Neuronal stem cell (in vitro differentiated cells): ENCODE measurements at regions not wholly inside any gene's neighbourhood (a gene's known extent, or its start where the extent isn't known, plus 50 kb on each side); places are given as distances from the start of the nearest gene placed in this dataset.

Experiments used
- DNase-seq: peaks from one replicate; pipeline ENCODE4 v3.0.0-alpha.2; 2013; ENCODE audit warnings: low spot score
- H2AFZ ChIP-seq: one replicate; pipeline ENCODE4 v1.6.1; 2013; ENCODE audit warnings: mild to moderate bottlenecking, low read length, inconsistent platforms
- H2AK5ac ChIP-seq: 2 replicates; pipeline ENCODE4 v1.6.1; 2013; ENCODE audit warnings: low read depth, mild to moderate bottlenecking, inconsistent platforms, low read length, moderate library complexity, mixed read lengths
- H2BK120ac ChIP-seq: 2 replicates; pipeline ENCODE4 v1.6.1; 2013; ENCODE audit warnings: low read depth, mild to moderate bottlenecking, inconsistent platforms, low read length, moderate library complexity, mixed read lengths
- H2BK12ac ChIP-seq: one replicate; pipeline ENCODE4 v1.6.1; 2013; ENCODE audit warnings: low read length, inconsistent platforms
- H2BK15ac ChIP-seq: 2 replicates; pipeline ENCODE4 v1.6.1; 2013; ENCODE audit warnings: mild to moderate bottlenecking, low read length, inconsistent platforms, mixed read lengths
- H2BK5ac ChIP-seq: one replicate; pipeline ENCODE4 v1.6.1; 2013; ENCODE audit warnings: inconsistent platforms, mild to moderate bottlenecking, low read length, moderate library complexity
- H3K14ac ChIP-seq: one replicate; pipeline ENCODE4 v1.6.1; 2013; ENCODE audit warnings: low read length, inconsistent platforms
- H3K18ac ChIP-seq: 2 replicates; pipeline ENCODE4 v1.6.1; 2013; ENCODE audit warnings: low read length, inconsistent platforms
- H3K23ac ChIP-seq: 2 replicates; pipeline ENCODE4 v1.6.1; 2013; ENCODE audit warnings: low read depth, mild to moderate bottlenecking, mixed read lengths, low read length, inconsistent platforms; ENCODE audit not compliant: poor library complexity
- H3K27ac ChIP-seq: replicated peaks from 3 replicates; pipeline ENCODE4 v1.5.1; 2013; ENCODE audit warnings: low read length, inconsistent platforms
- H3K27me3 ChIP-seq, 3 experiments: 2 replicates each; pipeline ENCODE4 v1.6.1; 2013; ENCODE audit warnings: low read length in 3 of 3, mild to moderate bottlenecking in 2 of 3, inconsistent platforms in 1 of 3, low read depth in 1 of 3, mixed read lengths in 1 of 3, moderate library complexity in 1 of 3; ENCODE audit not compliant: control insufficient read depth in 3 of 3, insufficient read depth in 3 of 3
- H3K36me3 ChIP-seq, 2 donors: replicated peaks in 1 of 2; 2 replicates each; pipeline ENCODE4 v1.6.1; 2013; ENCODE audit warnings: low read length in 2 of 2; ENCODE audit not compliant: control insufficient read depth in 2 of 2, insufficient read depth in 2 of 2
- H3K4ac ChIP-seq: 2 replicates; pipeline ENCODE4 v1.6.1; 2013; ENCODE audit warnings: inconsistent platforms, mild to moderate bottlenecking, low read length, moderate library complexity
- H3K4me1 ChIP-seq, 2 donors: 1 replicate in 1 of 2; 2 replicates in 1 of 2; pipeline ENCODE4 v1.6.1; 2013; ENCODE audit warnings: low read length in 2 of 2, low read depth in 1 of 2; ENCODE audit not compliant: control insufficient read depth in 2 of 2, insufficient read depth in 1 of 2
- H3K4me2 ChIP-seq: one replicate; pipeline ENCODE4 v1.6.1; 2013; ENCODE audit warnings: mild to moderate bottlenecking, low read length, inconsistent platforms; ENCODE audit not compliant: insufficient read depth, poor library complexity, severe bottlenecking
- H3K4me3 ChIP-seq, 2 donors: 2 replicates each; pipeline ENCODE4 v1.5.1; 2013; ENCODE audit warnings: low read length in 2 of 2, mild to moderate bottlenecking in 2 of 2, inconsistent platforms in 1 of 2, moderate library complexity in 1 of 2
- H3K79me1 ChIP-seq: one replicate; pipeline ENCODE4 v1.6.1; 2013; ENCODE audit warnings: low read depth, mild to moderate bottlenecking, inconsistent platforms, low read length, moderate library complexity
- H3K9ac ChIP-seq: one replicate; pipeline ENCODE4 v1.6.1; 2013; ENCODE audit warnings: mild to moderate bottlenecking, low read depth, low read length, inconsistent platforms; ENCODE audit not compliant: poor library complexity
- H3K9me3 ChIP-seq, 2 donors: replicated peaks in 1 of 2; 2 replicates each; pipeline versions ENCODE3 to v1.6.1; 2013; ENCODE audit warnings: low read length in 2 of 2, mild to moderate bottlenecking in 2 of 2, inconsistent platforms in 1 of 2, low read depth in 1 of 2, mixed read lengths in 1 of 2, moderate library complexity in 1 of 2; ENCODE audit not compliant: control insufficient read depth in 2 of 2, insufficient read depth in 1 of 2
- H4K8ac ChIP-seq: one replicate; pipeline ENCODE4 v1.6.1; 2013; ENCODE audit warnings: low read depth, mild to moderate bottlenecking, inconsistent platforms, low read length, moderate library complexity
- H4K91ac ChIP-seq: one replicate; pipeline ENCODE4 v1.6.1; 2013; ENCODE audit warnings: low read length, low read depth, mild to moderate bottlenecking, inconsistent platforms; ENCODE audit not compliant: poor library complexity
- WGBS, 2 donors: extraction: QIAGEN DNeasy Blood & Tissue Kit; methylation state at CpG; one replicate each; pipeline ENCODE4 v1.1.7; 2013; ENCODE audit warnings: missing lambda C conversion rate in 2 of 2, mixed read lengths in 1 of 2; ENCODE audit not compliant: insufficient read length in 2 of 2, insufficient replicate concordance in 1 of 2; ENCODE audit errors: extremely low coverage in 2 of 2; 5-methylcytosine and 5-hydroxymethylcytosine counted together

- Histone ChIP-seq H3K9ac (no peak overlapping the region), H3K27ac (no peak overlapping the region), H3K23ac (no peak overlapping the region), H3K9me3 (peaks cover 0 to 3% of the 10 kb centered on the region in 2 donors), H4K91ac (no peak overlapping the region), H4K8ac (no peak overlapping the region), H2BK15ac (no peak overlapping the region), H3K79me1 (no peaks in the 10 kb centered on the region), H2BK12ac (no peak overlapping the region), H3K4me3 (no peak overlapping the region), H2AK5ac (no peak overlapping the region), H3K14ac (no peak overlapping the region), H2BK120ac (no peak overlapping the region), H3K4me2 (no peak overlapping the region), H2AFZ (no peak overlapping the region), H3K4me1 (no peaks in the 10 kb centered on the region), H3K18ac (no peak overlapping the region), H3K4ac (no peak overlapping the region), H3K36me3 (no peaks in the 10 kb centered on the region), H3K27me3 (no peaks in the 10 kb centered on the region), H2BK5ac (no peak overlapping the region)
- DNase-seq = no peak
- no CpG with 5 or more reads among the region's 4 CpGs for WGBS, 2 donors
Observed at GRCh38 chr21:35900539-35900938, 159.8 kb downstream of the SETD4 start.

- no peak overlapping the region for H3K18ac ChIP-seq
- no peak overlapping the region for H4K91ac ChIP-seq
- no peak overlapping the region for H2BK120ac ChIP-seq
- no peak overlapping the region for H3K14ac ChIP-seq
- no peak overlapping the region for H4K8ac ChIP-seq
- H2AFZ ChIP-seq = no peak overlapping the region
- H3K4me1 ChIP-seq = no peaks in the 10 kb centered on the region
- no peak overlapping the region for H2BK12ac ChIP-seq
- DNase-seq = no peak
- H2BK5ac ChIP-seq = no peak overlapping the region
- peaks cover 0 to 3% of the 10 kb centered on the region in 2 donors for H3K9me3 ChIP-seq
- H3K36me3 ChIP-seq = no peaks in the 10 kb centered on the region
- H3K4me2 ChIP-seq = no peak overlapping the region
- H2AK5ac ChIP-seq = no peak overlapping the region
- H3K27ac ChIP-seq = no peak overlapping the region
- WGBS, 2 donors = no CpG with 5 or more reads among the region's 3 CpGs
- no peak overlapping the region for H3K4ac ChIP-seq
- no peak overlapping the region for H2BK15ac ChIP-seq
- no peak overlapping the region for H3K9ac ChIP-seq
- no peaks in the 10 kb centered on the region for H3K79me1 ChIP-seq
- no peaks in the 10 kb centered on the region for H3K27me3 ChIP-seq
- H3K23ac ChIP-seq = no peak overlapping the region
- H3K4me3 ChIP-seq = no peak overlapping the region
Observed at GRCh38 chr21:35896060-35896459, 164.3 kb downstream of the SETD4 start.

GRCh38 chr21:35895598-35895997 is 164.7 kb downstream of the SETD4 start:
- Histone ChIP-seq H3K18ac (no peak overlapping the region), H3K9me3 (peaks cover 0 to 3% of the 10 kb centered on the region in 2 donors), H2AK5ac (no peak overlapping the region), H3K4me2 (no peak overlapping the region), H4K91ac (no peak overlapping the region), H2BK15ac (no peak overlapping the region), H3K14ac (no peak overlapping the region), H3K9ac (no peak overlapping the region), H2BK120ac (no peak overlapping the region), H2AFZ (no peak overlapping the region), H4K8ac (no peak overlapping the region), H3K4me1 (no peaks in the 10 kb centered on the region), H2BK5ac (no peak overlapping the region), H3K4ac (no peak overlapping the region), H3K79me1 (no peaks in the 10 kb centered on the region), H3K4me3 (no peak overlapping the region), H3K27ac (no peak overlapping the region), H3K23ac (no peak overlapping the region), H3K36me3 (no peaks in the 10 kb centered on the region), H3K27me3 (no peaks in the 10 kb centered on the region), H2BK12ac (no peak overlapping the region)
- no CpG with 5 or more reads among the region's 2 CpGs for WGBS, 2 donors
- DNase-seq = no peak

GRCh38 chr21:35893156-35893555 is 167.2 kb downstream of the SETD4 start:
- no peak overlapping the region for H3K27ac ChIP-seq
- no peak overlapping the region for H2AK5ac ChIP-seq
- WGBS, 2 donors = no CpG with 5 or more reads among the region's 3 CpGs

More at GRCh38 chr21:35893156-35893555, 167.2 kb downstream of the SETD4 start:
- H3K4me2 ChIP-seq = no peak overlapping the region
- no peak overlapping the region for H2BK15ac ChIP-seq
- H3K23ac ChIP-seq = no peak overlapping the region
- no peak overlapping the region for H3K4ac ChIP-seq
- no peak overlapping the region for H2BK120ac ChIP-seq
- no peak overlapping the region for H3K18ac ChIP-seq
- H3K14ac ChIP-seq = no peak overlapping the region
- H3K4me3 ChIP-seq = no peak overlapping the region
- H3K4me1 ChIP-seq = no peaks in the 10 kb centered on the region
- H4K8ac ChIP-seq = no peak overlapping the region
- no peak overlapping the region for H2AFZ ChIP-seq
- H3K9me3 ChIP-seq = peaks cover 0 to 3% of the 10 kb centered on the region in 2 donors
- H4K91ac ChIP-seq = no peak overlapping the region
- H3K79me1 ChIP-seq = no peaks in the 10 kb centered on the region
- DNase-seq = no peak
- H3K27me3 ChIP-seq = no peaks in the 10 kb centered on the region
- no peak overlapping the region for H3K9ac ChIP-seq
- no peak overlapping the region for H2BK5ac ChIP-seq
- H3K36me3 ChIP-seq = no peaks in the 10 kb centered on the region
- H2BK12ac ChIP-seq = no peak overlapping the region
